Effector memory CD4-positive, alpha-beta T cell (primary cell): ENCODE measurements at regions not wholly inside any gene's neighbourhood (a gene's known extent, or its start where the extent isn't known, plus 50 kb on each side); places are given as distances from the start of the nearest gene placed in this dataset.

ENCODE experiments used
- DNase-seq, 3 donors: peaks; one replicate each; pipeline ENCODE4 v3.0.0-alpha.2; 2020
- H3K27ac ChIP-seq: 2 replicates; pipeline ENCODE4 v1.7.0; 2013; ENCODE audit warnings: mild to moderate bottlenecking, low read length, moderate library complexity; ENCODE audit not compliant: insufficient read depth, poor library complexity, severe bottlenecking
- H3K27me3 ChIP-seq: replicated peaks from 2 replicates; pipeline ENCODE4 v1.7.0; 2013; ENCODE audit warnings: mild to moderate bottlenecking, low read length; ENCODE audit not compliant: insufficient read depth, control insufficient read depth, poor library complexity, severe bottlenecking
- H3K36me3 ChIP-seq: 2 replicates; pipeline ENCODE4 v1.7.0; 2013; ENCODE audit warnings: mild to moderate bottlenecking, low read length, moderate library complexity; ENCODE audit not compliant: control insufficient read depth, insufficient read depth
- H3K4me1 ChIP-seq: 2 replicates; pipeline ENCODE4 v1.7.0; 2013; ENCODE audit warnings: low read length, mild to moderate bottlenecking; ENCODE audit not compliant: control insufficient read depth, insufficient read depth, poor library complexity, severe bottlenecking
- H3K4me3 ChIP-seq: 2 replicates; pipeline ENCODE4 v1.7.0; 2013; ENCODE audit warnings: low read length, low read depth, mild to moderate bottlenecking; ENCODE audit not compliant: insufficient read depth, poor library complexity, severe bottlenecking
- H3K9me3 ChIP-seq: 2 replicates; pipeline ENCODE4 v1.7.0; 2013; ENCODE audit warnings: mild to moderate bottlenecking, low read length, moderate library complexity; ENCODE audit not compliant: control insufficient read depth

- Histone ChIP-seq H3K36me3 (no peaks in the 10 kb centered on the region), H3K27me3 (peaks cover 5% of the 10 kb centered on the region), H3K9me3 (no peaks in the 10 kb centered on the region), H3K4me1 (no peaks in the 10 kb centered on the region), H3K27ac (no peak overlapping the region), H3K4me3 (no peak overlapping the region)
- DNase-seq = no peak
These were observed 141.7 kb upstream of the PFKP start for GRCh38 chr10:2925631-2926030.

- H3K36me3 ChIP-seq = no peaks in the 10 kb centered on the region
- no peaks in the 10 kb centered on the region for H3K9me3 ChIP-seq
- no peak overlapping the region for H3K4me3 ChIP-seq
- DNase-seq = no peak
- H3K27ac ChIP-seq = no peak overlapping the region
- peaks cover 5% of the 10 kb centered on the region for H3K27me3 ChIP-seq
- H3K4me1 ChIP-seq = no peaks in the 10 kb centered on the region
These were observed 142.9 kb upstream of the PFKP start for GRCh38 chr10:2924431-2924830.

GRCh38 chr10:2921956-2922680, 145.2 kb upstream of the PFKP start:
- no peak overlapping the region for H3K27ac ChIP-seq
- no peaks in the 10 kb centered on the region for H3K9me3 ChIP-seq
- no peaks in the 10 kb centered on the region for H3K4me1 ChIP-seq
- H3K36me3 ChIP-seq = no peaks in the 10 kb centered on the region
- no peak overlapping the region for H3K4me3 ChIP-seq
- H3K27me3 ChIP-seq = peaks cover 5% of the 10 kb centered on the region
- DNase-seq = no peak

- Histone ChIP-seq H3K36me3 (no peaks in the 10 kb centered on the region), H3K4me1 (no peaks in the 10 kb centered on the region), H3K9me3 (no peaks in the 10 kb centered on the region), H3K27ac (no peak overlapping the region), H3K27me3 (peaks cover 5% of the 10 kb centered on the region), H3K4me3 (no peak overlapping the region)
- no peak for DNase-seq
These were observed 146.7 kb upstream of the PFKP start for GRCh38 chr10:2920637-2921036.

GRCh38 chr10:2920168-2920567, 147.2 kb upstream of the PFKP start:
- DNase-seq = no peak

GRCh38 chr10:2919016-2919415, 148.3 kb upstream of the PFKP start:
- no peaks in the 10 kb centered on the region for H3K36me3 ChIP-seq
- H3K4me1 ChIP-seq = no peaks in the 10 kb centered on the region
- no peak for DNase-seq
- H3K27me3 ChIP-seq = peaks cover 5% of the 10 kb centered on the region
- no peaks in the 10 kb centered on the region for H3K9me3 ChIP-seq
- no peak overlapping the region for H3K27ac ChIP-seq
- H3K4me3 ChIP-seq = no peak overlapping the region

More at GRCh38 chr10:2920168-2920567, 147.2 kb upstream of the PFKP start:
- Histone ChIP-seq H3K9me3 (no peaks in the 10 kb centered on the region), H3K27ac (no peak overlapping the region), H3K36me3 (no peaks in the 10 kb centered on the region), H3K4me3 (no peak overlapping the region), H3K27me3 (peaks cover 5% of the 10 kb centered on the region), H3K4me1 (no peaks in the 10 kb centered on the region)

GRCh38 chr10:2918489-2918888, 148.9 kb upstream of the PFKP start:
- no peaks in the 10 kb centered on the region for H3K9me3 ChIP-seq
- H3K27me3 ChIP-seq = peaks cover 5% of the 10 kb centered on the region
- H3K4me3 ChIP-seq = no peak overlapping the region
- no peak for DNase-seq
- no peak overlapping the region for H3K27ac ChIP-seq
- H3K4me1 ChIP-seq = no peaks in the 10 kb centered on the region
- H3K36me3 ChIP-seq = no peaks in the 10 kb centered on the region

- Histone ChIP-seq H3K36me3 (no peaks in the 10 kb centered on the region), H3K27ac (no peak overlapping the region), H3K4me1 (no peaks in the 10 kb centered on the region), H3K9me3 (no peaks in the 10 kb centered on the region), H3K27me3 (peaks cover 5% of the 10 kb centered on the region), H3K4me3 (no peak overlapping the region)
- DNase-seq = no peak
These were observed 149.4 kb upstream of the PFKP start for GRCh38 chr10:2917926-2918325.

- H3K27ac ChIP-seq = no peak overlapping the region
- H3K9me3 ChIP-seq = no peaks in the 10 kb centered on the region
- H3K27me3 ChIP-seq = no peaks in the 10 kb centered on the region
- no peak for DNase-seq
- no peaks in the 10 kb centered on the region for H3K4me1 ChIP-seq
- H3K36me3 ChIP-seq = no peaks in the 10 kb centered on the region
- H3K4me3 ChIP-seq = no peak overlapping the region
These were observed 151.9 kb upstream of the PFKP start for GRCh38 chr10:2915412-2915811.

GRCh38 chr10:2914741-2915140, 152.6 kb upstream of the PFKP start:
- Histone ChIP-seq H3K27ac (no peak overlapping the region), H3K4me1 (no peaks in the 10 kb centered on the region), H3K4me3 (no peak overlapping the region), H3K36me3 (no peaks in the 10 kb centered on the region), H3K9me3 (no peaks in the 10 kb centered on the region), H3K27me3 (no peaks in the 10 kb centered on the region)
- no peak for DNase-seq
